GM21360 (cell line): ENCODE measurements at regions not wholly inside any gene's neighbourhood (a gene's known extent, or its start where the extent isn't known, plus 50 kb on each side); places are given as distances from the start of the nearest gene placed in this dataset.

Experiments
- ATAC-seq: cut with Tn5 transposase; IDR thresholded peaks from one replicate; pipeline ENCODE4 v1.9.1; 2021; ENCODE audit warnings: mild to moderate bottlenecking, moderate library complexity; ENCODE audit not compliant: unreplicated experiment

DNA sequence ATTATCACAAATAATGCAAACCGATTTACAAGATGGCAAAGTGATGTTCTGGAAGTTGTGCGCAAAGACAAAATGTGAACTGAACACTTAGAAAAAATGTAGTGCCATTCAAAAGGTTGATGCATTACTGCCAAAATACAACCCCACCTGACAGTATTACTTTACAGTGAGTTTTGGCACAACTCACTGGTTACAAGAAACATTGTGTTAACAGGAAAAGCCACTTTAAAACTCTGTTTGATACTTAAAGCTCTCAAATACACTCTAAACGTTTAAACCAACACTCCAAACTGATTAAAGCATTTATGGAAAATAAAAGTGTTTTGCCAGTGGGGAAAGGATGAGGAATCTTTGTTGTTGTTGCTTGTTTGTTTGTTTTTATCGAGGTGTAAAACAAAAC is 173.4 kb upstream of the SATB2 start:
- no peak for ATAC-seq

DNA sequence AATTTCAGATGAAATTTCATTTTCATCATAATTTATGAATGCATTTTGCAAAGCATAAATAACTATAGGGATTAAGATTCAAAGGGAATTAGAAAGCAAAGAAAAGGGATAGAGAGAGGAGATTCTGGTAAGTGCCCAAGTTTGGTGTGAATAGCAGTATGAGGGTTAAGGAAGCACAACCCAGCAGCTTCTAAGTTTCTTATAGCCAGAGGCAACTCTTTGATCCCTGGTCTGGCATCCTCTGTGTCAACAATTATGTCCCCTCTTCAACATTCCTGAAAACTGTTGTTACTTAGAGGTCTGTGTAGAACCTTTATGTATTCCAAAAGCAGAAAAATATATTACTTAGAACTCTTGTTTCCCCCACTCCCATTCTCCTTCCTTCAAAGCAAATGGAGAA is 171.6 kb upstream of the SATB2 start:
- no peak for ATAC-seq

DNA sequence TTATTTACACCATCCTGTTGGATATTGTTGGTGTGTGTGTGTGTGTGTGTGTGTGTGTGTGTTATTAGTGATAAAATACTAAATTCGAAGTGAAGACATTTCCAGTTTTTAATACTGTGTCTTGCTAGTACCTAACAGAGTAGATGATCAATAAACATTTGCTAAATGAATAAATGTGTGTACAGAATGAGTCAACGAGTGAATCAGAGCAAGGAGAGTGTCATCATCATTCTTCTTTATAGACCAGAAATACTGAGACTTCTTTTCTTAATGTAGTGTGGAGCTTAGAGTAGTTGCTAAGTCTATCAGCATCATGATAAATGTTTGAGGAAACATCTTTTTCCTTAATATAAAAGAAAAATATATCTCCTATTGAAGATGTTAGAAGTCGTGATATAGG is 169.7 kb upstream of the SATB2 start:
- no peak for ATAC-seq

DNA sequence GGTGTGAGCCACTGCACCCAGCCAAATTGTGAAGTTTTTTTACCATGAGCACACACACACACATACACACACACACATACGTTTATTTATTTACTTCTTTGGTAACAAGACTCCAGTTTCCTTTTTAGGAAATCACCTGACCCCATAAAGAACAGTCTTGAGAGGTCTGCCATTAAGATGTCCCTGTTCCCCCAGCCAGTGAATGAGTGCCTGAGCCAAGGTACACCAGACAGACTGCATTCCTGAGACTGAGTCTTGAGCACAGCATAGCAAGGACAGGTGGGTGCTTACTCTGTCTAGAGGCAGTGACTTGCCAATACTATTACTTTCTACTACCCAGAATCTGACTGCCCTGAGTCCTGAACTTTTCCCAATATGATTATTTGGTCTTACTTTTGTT is 167.2 kb upstream of the SATB2 start:
- no peak for ATAC-seq

DNA sequence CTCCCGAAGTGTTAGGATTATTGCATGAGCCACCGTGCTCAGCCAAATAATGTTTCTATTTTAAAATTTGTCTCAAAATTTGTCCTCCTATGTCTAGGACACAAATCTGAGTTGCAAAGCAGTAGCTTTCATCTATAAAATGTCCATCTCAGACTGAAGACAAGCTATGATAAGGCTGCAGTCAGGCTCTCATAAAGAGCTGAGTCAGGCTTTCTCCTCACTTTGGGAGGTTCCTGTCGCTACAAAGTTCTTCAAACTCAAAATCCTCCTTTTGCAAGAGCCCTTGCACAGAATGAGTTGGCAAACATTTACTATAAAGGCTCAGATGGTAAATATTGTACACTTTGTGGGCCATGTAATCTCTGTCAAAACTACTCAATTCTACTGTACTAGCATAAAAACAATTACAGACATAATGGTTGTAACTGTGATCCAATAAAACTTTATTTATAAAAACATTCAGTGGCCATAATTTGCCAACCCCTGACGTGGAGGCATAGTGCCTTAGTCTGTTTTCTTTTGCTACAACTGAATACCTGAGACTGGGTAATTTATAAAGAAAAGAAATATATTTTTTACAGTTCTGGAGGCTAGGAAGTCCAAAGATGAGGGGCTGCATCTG is 154.9 kb upstream of the SATB2 start:
- no peak for ATAC-seq

DNA sequence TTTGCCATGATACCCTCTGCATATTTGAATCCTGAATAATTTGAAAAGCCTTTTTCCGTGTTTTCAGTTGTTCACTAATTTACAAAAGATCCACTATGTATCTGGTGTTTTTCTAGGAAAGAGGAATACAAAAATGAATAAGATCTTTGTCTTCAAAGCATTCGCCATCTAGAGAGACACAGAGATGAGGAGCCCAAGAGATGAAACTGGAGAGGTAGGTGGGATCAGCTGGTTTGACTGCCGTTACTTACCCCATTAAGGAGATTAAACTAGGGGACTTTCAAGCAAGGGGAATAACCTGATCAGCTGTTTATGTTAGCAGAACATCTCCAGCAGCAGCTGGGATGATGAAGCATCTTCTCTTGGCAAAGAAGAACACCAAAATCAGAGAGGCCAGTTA is 150.2 kb upstream of the SATB2 start:
- no peak for ATAC-seq

DNA sequence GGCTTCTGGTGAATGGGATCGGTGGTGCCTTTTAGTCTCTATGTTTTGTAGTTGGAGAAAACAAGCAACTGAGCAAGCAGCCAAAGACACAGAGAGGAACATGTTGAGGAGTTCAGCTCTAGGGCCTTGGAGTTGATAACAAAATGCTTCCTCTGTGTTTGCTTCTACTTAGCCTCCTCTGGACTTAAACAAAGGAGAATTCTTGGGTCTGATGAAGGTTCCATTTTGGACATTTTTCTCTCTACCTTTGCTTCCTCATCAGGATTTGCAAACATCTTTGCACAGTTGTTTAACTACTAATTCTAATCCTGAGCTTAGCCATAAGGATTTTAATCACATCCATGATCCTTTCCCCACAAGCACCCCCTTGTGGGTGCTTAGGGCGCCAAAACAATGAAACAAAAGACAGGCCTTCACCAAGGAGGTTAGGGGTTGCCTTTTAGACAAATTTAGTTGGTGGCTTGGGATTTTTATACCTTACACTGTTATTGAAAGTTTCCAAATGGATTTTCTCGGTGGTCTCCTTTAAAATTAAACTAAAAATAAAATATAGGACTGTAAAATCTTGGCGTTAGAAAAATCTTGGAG is 148.5 kb upstream of the SATB2 start:
- no peak for ATAC-seq

DNA sequence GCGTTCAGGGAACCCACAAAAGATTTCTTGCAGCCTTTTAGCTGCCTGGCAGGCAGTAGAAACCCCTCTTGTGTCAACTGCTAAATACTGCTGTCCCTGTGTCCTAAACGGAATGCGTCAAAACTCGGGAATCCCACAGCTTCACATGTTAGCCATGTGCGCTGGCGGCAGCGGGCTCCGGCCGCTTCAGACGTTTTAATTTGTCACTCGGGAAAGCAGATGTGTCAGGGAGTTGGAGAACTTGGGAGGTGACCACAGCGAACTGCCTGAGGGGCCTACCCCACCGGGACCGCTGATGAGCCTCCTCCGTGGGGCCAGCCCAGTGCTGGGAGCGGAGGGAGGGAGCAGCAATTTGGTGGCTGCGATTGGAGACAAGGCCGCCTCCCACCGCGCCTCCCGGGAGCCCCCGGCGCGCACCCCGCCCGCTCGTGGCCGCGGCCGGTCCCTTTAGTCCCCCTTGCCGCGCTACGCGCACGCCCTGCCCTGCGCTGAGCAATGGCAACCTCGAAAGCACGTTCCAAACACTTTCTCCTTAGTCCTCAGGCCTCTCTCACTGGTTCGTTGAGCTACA is 146.1 kb upstream of the SATB2 start:
- no peak for ATAC-seq

DNA sequence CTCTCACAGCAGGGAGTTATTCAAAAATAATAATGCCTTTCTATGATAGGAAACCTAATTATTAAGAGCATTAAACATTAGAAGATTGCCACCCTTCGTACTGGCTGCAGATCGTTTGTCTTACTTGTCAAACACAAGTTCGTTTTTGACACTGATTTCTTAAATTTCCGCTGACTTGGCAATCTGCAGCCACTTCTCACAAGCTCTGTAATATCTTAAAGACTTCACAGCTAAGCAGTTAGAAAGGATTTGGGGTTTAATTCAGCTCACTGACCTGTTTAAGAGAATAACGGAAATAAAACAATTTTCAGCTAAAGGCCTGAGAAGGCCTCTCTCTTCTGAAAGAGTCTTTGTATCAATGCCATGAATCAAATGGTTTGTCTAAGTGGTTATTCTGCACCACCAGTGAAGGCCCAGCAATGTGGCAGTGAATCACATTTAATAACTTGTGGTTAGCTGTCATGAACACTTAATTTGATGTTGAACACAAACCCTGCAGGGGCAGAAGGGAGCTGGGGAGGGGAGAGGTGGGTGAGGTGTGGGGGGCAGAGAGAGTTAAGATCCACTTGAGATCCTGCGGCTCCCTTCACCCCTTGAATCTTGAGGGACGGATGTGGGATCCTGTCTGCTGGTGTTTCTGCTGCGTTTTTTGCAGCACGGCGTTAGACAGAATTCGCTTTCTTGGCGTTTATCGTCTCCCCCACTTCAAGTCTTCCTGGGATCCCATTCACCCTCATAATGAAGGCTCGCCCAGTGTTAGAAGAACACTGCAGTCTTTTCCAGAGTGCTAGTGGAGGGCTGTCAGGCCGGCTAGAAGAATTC is 145.4 kb upstream of the SATB2 start:
- no peak for ATAC-seq

DNA sequence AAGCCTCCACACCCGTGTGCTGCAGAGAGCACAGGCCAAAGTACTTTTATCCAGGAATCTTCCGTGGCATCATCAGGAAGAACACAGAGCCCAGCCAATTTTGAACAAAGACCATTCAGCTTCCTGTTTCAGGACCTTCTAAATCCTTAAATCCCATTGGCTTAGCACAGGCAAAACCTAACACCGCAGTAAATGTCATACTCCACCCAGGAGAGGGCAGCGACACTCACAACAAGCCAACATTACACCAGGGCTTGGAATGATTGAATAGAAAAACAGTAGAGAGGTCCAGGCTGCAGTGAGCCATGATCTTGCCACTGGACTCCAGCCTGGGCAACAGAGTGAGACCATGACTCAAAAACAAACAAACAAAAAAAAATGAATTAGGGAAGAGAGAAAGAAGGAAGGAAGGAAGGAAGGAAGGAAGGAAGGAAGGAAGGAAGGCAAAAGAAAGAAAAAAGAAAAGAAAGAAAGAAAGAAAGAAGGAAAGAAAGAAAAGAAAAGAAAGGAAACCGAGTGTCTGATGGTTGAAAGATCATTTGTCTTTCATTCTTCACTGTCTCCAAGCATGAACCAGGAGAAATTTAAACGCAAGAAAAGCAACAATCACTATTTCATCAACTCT is 144.6 kb upstream of the SATB2 start:
- ATAC-seq, result peak; percentile 60

DNA sequence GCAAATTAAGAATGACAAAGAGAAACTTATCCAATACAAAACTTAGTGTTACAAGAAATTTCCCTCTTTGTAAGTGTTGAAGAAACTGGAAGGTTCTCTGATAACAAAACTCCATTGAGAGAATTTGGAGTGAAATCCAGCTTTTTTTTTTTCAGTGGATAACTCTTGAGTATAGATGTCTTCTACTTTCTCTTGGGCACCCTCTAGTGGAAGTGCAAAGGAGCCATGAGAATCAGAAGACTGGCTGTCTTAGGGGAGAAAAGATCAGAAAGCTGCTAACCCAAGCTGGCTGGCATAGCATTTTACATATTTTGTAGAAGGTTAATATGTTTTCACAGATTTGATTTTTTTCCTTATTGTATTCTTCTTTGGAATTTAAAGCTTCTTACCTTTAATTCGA is 138.8 kb upstream of the SATB2 start:
- no peak for ATAC-seq

DNA sequence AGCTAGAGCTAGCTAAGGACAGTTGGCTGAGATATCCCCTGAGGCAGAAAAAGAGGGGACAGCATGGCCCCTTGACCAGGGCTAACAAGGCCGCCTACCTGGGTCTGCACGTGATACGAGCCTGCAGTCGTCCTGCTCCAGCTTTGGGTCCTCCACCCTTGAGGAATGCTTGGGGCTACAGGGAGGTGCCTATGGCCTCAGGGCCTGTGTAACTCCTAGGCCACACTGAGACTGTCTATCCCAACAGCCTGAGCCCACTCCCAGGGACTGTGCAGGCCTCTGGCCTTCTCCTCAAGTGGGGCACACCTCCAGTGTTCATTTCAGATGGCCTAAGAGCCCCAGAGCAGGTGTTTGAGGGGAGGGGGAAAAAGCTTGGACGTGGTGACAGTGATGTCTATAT is 136.7 kb upstream of the SATB2 start:
- ATAC-seq, result no peak

DNA sequence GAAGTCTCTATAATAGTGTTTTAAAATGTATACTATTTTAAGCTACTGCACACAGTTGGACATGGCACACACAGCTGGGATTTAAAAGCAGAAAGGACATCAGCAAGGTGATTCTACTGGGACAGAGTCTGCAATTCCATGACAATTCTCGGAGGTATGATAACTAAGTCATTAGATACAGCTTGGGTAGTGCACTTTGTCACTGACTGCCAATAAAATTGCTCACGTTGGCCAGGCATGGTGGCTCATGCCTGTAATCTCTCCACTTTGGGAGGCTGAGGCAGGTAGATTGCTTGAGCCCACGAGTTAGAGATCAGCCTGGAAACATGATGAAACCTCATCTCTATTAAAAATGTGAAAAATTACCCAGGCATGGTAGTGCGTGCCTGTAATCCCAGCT is 134.1 kb upstream of the SATB2 start:
- ATAC-seq, result no peak

DNA sequence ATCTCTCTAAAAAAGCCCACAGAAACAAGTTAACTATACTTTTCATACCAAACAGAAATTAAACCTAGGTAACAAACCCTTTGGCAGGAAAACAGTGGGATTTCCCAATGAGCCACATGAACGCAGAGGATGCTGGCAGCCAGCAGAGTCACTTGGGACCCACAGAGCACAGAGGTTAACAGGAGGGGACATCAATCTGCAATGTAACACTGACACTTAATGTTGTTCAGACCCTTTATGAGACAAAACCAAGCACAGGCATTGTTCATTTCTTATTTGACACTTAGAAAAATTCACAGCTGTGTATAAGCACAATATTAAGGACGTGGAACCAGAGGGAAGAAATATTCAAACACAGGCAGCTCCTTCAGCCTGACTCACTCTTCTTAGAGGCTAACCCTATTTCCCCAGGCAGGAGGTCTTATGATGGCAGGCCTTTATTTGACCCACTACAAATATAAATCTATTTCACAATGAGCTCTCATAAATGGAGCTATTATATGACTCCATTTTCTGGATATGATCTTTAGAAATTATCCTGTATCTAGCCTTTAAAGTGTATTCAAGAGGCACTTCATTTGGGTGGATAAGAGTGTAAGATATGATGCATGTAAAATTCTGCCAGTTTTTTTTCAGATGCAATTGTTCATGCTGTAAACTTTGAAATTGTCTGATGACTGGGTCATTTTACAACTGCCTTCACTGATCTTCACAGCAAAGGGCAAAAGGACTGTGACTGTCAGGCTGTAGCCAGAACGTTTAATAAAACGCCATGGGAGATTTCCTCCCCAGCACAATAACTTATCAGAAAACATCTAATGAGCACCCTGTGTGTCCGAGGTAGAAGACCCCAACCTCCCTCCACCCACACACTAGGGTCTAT is 132.8 kb upstream of the SATB2 start:
- no peak for ATAC-seq

DNA sequence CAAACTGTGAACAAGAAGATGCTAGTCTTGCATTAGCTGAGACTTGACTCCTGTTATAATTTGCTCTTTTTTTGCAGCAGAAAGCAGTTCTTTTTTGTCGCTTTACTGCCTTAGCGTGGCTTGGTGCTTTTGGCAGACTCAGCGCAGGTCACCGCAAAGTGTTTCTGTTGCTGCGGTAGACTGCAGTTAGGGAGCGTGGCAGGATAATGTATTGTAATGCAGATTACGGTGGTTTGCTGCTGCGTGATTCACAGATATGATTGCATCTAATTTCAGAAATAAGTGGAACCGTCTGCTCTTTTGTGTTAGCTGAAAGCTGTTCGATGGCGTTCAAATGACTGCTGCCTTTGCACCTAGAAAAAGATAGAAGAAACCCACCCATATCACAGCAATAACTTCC is 131.6 kb upstream of the SATB2 start:
- ATAC-seq, result no peak

DNA sequence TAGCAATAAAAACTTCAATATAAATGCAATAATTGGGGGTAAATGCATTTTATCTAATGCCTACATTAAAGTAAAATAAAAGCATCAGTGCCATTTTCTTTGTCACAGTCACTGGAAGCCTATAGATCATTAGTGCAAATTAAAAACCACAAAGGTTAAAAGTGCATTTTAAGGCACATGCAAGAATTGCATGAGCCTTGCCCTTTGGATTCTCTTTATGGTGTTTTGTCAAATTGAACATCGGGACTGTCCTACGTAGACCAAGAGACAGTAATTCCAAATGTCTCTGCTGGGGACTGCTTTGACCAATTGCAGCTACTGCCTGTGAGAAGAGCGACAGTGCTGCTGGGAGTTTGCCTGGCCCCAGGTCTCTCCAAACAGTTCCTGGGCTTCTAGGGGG is 130.3 kb upstream of the SATB2 start:
- no peak for ATAC-seq

DNA sequence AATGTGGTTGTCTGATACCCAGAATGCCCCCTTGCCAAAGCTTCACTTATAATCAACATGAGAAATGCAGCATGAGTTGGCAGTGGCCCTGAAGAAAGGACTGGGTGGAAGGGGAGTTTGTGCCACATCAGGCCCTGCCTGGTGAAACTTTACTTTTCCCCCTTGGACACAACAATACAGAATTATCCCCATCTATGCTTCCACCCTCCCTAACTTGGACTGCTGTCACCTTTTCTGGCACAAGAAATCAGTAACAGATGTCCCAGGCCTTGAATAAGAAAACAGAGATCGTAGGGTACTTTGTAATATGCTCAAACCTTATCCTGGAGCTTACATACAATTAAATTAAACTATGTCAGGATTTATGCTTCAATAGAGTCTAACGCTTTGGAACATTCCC is 128.9 kb upstream of the SATB2 start:
- ATAC-seq, result no peak

DNA sequence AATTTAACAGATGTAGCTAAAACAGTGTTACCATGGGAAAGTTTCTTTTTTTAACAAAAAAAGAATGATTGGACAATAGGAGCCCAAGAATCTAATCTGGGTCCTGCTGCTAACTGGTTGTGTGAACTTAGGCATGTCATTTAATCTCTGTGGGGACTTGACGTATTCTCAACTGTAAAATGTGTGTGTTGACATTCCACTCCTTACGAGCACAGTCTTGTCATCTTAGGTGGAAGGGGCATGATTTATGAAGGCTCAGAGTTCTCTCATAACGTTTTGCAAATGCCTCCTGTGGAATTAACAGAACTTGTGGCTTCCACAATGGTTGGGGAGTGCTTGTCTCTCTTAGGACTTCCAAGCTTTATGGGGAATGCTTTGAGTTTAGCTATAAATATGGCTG is 125.9 kb upstream of the SATB2 start:
- ATAC-seq, result no peak

DNA sequence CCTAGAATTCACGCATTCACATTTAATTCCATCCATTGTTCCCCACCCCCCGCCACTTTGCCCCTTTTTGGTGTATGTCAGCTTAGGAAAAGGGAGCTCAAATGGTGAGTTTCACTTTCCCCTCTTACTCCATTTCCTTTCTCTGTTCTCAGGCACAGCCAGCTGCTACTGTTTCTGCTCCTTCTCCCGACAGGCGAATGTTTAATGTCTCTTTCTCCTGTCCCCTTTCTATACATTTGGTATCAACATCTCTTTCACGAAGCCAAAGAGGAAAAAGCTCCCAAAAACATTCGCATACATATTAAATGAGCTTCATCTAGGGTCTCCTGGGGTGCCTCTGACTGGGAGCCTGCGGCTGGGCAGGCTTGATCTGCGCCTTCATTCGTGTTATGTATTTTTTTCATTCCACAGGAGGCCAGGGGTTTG is 124.2 kb upstream of the SATB2 start:
- no peak for ATAC-seq

DNA sequence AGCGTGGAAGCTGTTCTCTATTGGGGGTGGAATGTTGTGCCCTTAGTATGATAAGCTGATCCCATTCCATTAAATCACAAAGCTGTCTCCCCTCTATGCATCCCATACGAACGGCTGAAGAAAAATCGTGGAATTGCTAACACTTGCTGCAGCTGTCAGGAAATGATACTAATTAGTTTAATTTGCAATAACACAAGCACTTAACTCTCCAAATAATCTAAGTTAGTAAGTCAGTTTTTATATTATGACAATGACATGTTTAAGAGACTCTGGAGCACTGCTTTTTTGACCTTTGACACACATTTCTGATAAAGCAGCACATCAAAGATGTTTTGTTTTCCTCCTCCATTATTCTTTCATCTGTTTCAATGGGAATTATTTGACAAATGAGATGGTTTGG is 123.7 kb upstream of the SATB2 start:
- no peak for ATAC-seq

DNA sequence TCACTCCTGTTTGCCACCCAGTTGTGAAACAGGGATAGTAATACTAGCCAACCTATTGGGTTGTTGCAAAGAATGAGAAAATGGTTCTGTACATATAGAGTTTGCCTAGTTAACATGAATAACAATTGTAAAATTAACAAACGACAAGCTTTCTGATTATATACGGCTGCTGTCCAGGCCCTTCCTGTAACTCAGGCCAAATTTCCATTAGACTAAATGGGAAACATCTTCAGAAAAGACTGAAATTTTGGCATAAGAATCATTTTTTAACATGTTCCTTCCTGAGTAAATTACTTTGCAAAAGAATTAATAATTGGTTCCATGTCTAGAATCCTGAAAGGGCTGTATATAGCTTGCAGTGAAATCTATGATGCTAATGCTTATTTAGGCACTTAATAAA is 117.7 kb upstream of the SATB2 start:
- ATAC-seq, result no peak
